A673 (cell line): ENCODE measurements at regions not wholly inside any gene's neighbourhood (a gene's known extent, or its start where the extent isn't known, plus 50 kb on each side); places are given as distances from the start of the nearest gene placed in this dataset.

Experiments used
- BruUV-seq: library from RNA; stranded (reverse); fragments of 400-500 nt; replicated peaks from 2 replicates; lab custom pipeline; 2021; lab: Mats Ljungman, UMichigan
- CTCF ChIA-PET: fragments of 300-600 bp; sonication (Branson Sonifier 250); formaldehyde crosslinking; loops from one replicate; lab custom pipeline; 2022; ENCODE audit warnings: antibody characterized with exemption; lab: Charles Lee
- POLR2A ChIA-PET: fragments of 300-600 bp; sonication (Branson Sonifier 250); formaldehyde crosslinking; loops from one replicate; lab custom pipeline; 2022; ENCODE audit warnings: antibody characterized with exemption; ENCODE audit not compliant: low non-redundant PET; lab: Charles Lee
- DNase-seq: peaks from one replicate; pipeline ENCODE4 v3.0.0-alpha.2; 2015; ENCODE audit warnings: low spot score
- H3K27ac ChIP-seq: fragments of 200-600 bp; sonication (generic); 2 replicates; pipeline ENCODE4 v1.5.1; 2016; ENCODE audit warnings: mixed run types, low read depth, mild to moderate bottlenecking, mixed read lengths, antibody characterized with exemption, low read length; ENCODE audit not compliant: poor library complexity, severe bottlenecking
- H3K27me3 ChIP-seq: fragments of 200-600 bp; sonication (generic); replicated peaks from 2 replicates; pipeline ENCODE4 v1.6.1; 2017; ENCODE audit warnings: mixed run types, low read depth, mild to moderate bottlenecking, mixed read lengths, antibody characterized with exemption, low read length; ENCODE audit not compliant: insufficient read depth, poor library complexity
- H3K36me3 ChIP-seq: fragments of 200-600 bp; sonication (generic); 2 replicates; pipeline ENCODE4 v1.6.1; 2016; ENCODE audit warnings: mixed run types, mild to moderate bottlenecking, mixed read lengths, antibody characterized with exemption, low read length; ENCODE audit not compliant: insufficient read depth, poor library complexity, severe bottlenecking
- H3K4me1 ChIP-seq: fragments of 200-600 bp; sonication (generic); 2 replicates; pipeline ENCODE4 v1.6.1; 2017; ENCODE audit warnings: mixed run types, mild to moderate bottlenecking, mixed read lengths, antibody characterized with exemption, low read length; ENCODE audit not compliant: insufficient read depth, poor library complexity, severe bottlenecking
- H3K4me3 ChIP-seq: fragments of 200-600 bp; sonication (generic); 2 replicates; pipeline ENCODE4 v1.5.1; 2016; ENCODE audit warnings: low read depth, mixed run types, mild to moderate bottlenecking, mixed read lengths, low read length; ENCODE audit not compliant: poor library complexity, severe bottlenecking
- H3K9me3 ChIP-seq: fragments of 200-600 bp; sonication (generic); 2 replicates; pipeline ENCODE4 v1.6.1; 2016; ENCODE audit warnings: mixed run types, low read depth, mild to moderate bottlenecking, mixed read lengths, antibody characterized with exemption, low read length; ENCODE audit not compliant: poor library complexity, severe bottlenecking
- EZH2 ChIP-seq: fragments of 200-600 bp; sonication (generic); IDR thresholded peaks from 2 replicates; pipeline ENCODE4 v1.6.1; 2017; ENCODE audit warnings: borderline replicate concordance, low read depth, mild to moderate bottlenecking, mixed read lengths, antibody characterized with exemption, low read length; ENCODE audit not compliant: poor library complexity, severe bottlenecking
- intact Hi-C: fragments of 100-400 bp; cut with micrococcal nuclease; formaldehyde crosslinking; loops from one replicate; pipeline ENCODE4 v1.10.0; 2022; ENCODE audit not compliant: unreplicated experiment
- TF ChIP-seq, protein P1 (sequence below): fragments of 300-800, 200-600 bp; sonication (generic); conservative IDR thresholded peaks from 2 replicates; pipeline ENCODE4 v1.5.1; 2017; ENCODE audit warnings: low read depth, mild to moderate bottlenecking, antibody characterized with exemption, low read length, moderate library complexity, mixed read lengths

DNA sequence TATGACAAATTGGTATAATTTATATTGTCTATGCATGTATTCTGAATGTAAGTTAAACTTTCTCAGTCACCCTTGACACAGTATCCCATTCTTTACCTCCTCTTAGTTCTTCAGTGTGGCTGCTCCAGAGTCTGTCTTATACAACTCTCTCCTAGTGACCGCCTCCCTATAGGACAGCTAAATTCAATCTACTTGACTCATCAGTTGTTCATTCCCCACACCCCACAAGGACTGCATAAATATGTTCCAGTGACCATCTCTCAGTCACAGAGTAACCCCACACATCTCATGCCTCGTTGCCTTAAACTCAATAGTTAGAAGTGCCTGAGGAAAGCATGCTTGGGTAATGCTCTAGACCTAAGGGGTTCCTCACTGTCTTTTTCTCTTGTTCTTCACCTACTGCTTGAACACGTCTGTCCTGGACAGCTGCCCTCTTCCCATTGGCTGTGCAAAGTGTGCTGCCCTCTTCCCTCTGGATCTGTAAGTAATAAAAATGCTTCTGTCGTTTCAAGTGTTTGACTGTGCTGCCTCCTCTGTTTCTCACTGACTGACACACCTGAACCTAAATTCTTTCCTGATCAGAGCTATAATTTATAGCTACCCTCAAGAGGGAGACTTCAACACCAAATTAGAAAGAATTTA lies 494.6 kb upstream of the GRM3 start:
- Histone ChIP-seq H3K9me3 (no peaks in the 10 kb centered on the region), H3K36me3 (no peaks in the 10 kb centered on the region), H3K27ac (no peak overlapping the region), H3K4me3 (no peak overlapping the region), H3K27me3 (no peaks in the 10 kb centered on the region), H3K4me1 (no peaks in the 10 kb centered on the region)
- ChIA-PET CTCF (no interaction called here), POLR2A (no interaction called here)
- DNase-seq, result no peak
- intact Hi-C loops, result no loop called here
- BruUV-seq, result no TSS peak
- no peak for TF ChIP-seq EZH2
- TF ChIP-seq, protein P1, sequence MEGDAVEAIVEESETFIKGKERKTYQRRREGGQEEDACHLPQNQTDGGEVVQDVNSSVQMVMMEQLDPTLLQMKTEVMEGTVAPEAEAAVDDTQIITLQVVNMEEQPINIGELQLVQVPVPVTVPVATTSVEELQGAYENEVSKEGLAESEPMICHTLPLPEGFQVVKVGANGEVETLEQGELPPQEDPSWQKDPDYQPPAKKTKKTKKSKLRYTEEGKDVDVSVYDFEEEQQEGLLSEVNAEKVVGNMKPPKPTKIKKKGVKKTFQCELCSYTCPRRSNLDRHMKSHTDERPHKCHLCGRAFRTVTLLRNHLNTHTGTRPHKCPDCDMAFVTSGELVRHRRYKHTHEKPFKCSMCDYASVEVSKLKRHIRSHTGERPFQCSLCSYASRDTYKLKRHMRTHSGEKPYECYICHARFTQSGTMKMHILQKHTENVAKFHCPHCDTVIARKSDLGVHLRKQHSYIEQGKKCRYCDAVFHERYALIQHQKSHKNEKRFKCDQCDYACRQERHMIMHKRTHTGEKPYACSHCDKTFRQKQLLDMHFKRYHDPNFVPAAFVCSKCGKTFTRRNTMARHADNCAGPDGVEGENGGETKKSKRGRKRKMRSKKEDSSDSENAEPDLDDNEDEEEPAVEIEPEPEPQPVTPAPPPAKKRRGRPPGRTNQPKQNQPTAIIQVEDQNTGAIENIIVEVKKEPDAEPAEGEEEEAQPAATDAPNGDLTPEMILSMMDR, result no peak

DNA sequence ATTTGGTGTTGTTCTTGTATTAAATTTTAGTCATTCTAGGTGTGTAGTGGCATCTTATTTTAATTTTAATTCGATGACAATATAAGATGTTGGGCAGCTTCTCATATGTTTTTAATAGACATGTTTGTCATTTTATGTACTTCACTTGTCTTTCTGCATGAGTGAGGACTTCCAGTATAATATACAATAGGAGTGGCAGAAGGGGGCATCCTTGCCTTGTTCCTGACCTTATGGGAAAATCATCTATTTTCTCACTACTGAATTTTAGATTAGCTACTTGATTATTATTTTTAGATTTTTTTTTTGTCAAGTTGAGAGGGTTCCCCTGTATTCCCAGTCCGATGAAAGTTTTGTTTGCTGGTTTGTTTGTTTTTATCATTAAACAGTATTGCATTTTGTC lies 495.2 kb upstream of the GRM3 start:
- Histone ChIP-seq H3K4me3 (no peak overlapping the region), H3K27ac (no peak overlapping the region), H3K9me3 (no peaks in the 10 kb centered on the region), H3K27me3 (no peaks in the 10 kb centered on the region), H3K36me3 (no peaks in the 10 kb centered on the region), H3K4me1 (no peaks in the 10 kb centered on the region)
- no TSS peak for BruUV-seq
- ChIA-PET POLR2A (no interaction called here), CTCF (no interaction called here)
- no peak for DNase-seq
- no peak for TF ChIP-seq EZH2
- TF ChIP-seq, protein P1, result no peak
- intact Hi-C loops, result no loop called here

DNA sequence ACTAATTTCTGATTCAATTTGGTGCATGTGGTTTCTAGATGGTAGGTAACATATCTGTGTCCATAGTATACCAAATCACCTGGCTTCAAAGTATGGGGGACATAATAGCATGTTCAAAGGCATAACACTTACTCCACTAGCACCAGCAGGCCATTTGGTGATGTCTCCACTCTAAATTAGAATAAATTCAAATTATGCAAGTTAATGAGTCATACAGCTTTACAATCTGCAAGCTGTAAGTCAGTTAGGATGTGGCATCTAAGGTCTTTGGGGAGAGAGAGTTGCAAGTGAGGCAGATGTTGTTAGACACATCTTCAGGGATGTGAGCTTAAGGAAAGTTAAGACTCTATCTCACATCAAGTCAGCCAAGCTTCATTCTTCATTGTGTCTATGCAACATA lies 506.4 kb upstream of the GRM3 start:
- H3K27ac ChIP-seq, result no peak overlapping the region
- no TSS peak for BruUV-seq
- no peaks in the 10 kb centered on the region for H3K9me3 ChIP-seq
- TF ChIP-seq, protein P1, result no peak
- no peak for TF ChIP-seq EZH2
- H3K36me3 ChIP-seq, result no peaks in the 10 kb centered on the region
- ChIA-PET POLR2A (no interaction called here), CTCF (no interaction called here)
- H3K27me3 ChIP-seq, result no peaks in the 10 kb centered on the region
- no peak for DNase-seq
- intact Hi-C loops, result no loop called here
- no peaks in the 10 kb centered on the region for H3K4me1 ChIP-seq
- no peak overlapping the region for H3K4me3 ChIP-seq
